ENCODE measurements at regions not wholly inside any gene's neighbourhood (a gene's known extent, or its start where the extent isn't known, plus 50 kb on each side); places are given as distances from the start of the nearest gene placed in this dataset.
"Not testable (repeated sequence)": the region's sequence is repeated elsewhere in the genome, so short reads cannot be mapped to it uniquely, and the experiment has no call there.

DNA sequence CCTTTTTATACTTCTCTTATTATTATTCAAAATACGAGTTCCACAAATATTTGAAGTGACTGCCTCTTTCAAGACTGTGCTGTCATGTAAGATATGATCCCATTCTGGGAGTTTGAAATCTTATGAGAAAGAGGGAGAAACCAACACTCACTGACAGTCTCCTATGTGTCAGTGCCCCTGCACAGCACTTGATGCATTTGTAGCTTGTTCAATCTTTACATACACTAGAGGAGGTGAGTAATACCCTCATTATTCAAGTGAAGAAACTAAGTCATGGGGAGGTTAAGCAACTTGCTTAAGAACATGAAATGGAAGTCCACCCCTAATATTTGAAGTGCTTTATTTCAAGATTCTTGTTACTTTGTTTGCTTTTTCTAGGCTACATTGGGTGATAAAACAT, 459.5 kb upstream of the FANCL start:
- no peak for DNase-seq (ENCODE audit: insufficient read length, low spot score, missing footprints)
- Histone ChIP-seq H2AFZ (ENCODE audit: low read length) (no peak overlapping the region), H3K9me3 (ENCODE audit: low read depth, low read length) (no peaks in the 10 kb centered on the region), H3K27me3 (ENCODE audit: insufficient read depth, low read length) (no peaks in the 10 kb centered on the region), H3K4me2 (ENCODE audit: insufficient read depth, low read length) (no peak overlapping the region), H3K79me2 (ENCODE audit: insufficient read depth, low read length) (no peaks in the 10 kb centered on the region), H3K4me3 (ENCODE audit: insufficient read depth, low read length) (no peak overlapping the region), H4K20me1 (ENCODE audit: insufficient read depth, low read length) (no peaks in the 10 kb centered on the region), H3K27ac (ENCODE audit: low read depth, low read length) (no peak overlapping the region), H3K4me1 (ENCODE audit: insufficient read depth, low read length) (no peaks in the 10 kb centered on the region), H3K36me3 (ENCODE audit: insufficient read depth, low read length) (no peaks in the 10 kb centered on the region)
- TF ChIP-seq, protein P1, sequence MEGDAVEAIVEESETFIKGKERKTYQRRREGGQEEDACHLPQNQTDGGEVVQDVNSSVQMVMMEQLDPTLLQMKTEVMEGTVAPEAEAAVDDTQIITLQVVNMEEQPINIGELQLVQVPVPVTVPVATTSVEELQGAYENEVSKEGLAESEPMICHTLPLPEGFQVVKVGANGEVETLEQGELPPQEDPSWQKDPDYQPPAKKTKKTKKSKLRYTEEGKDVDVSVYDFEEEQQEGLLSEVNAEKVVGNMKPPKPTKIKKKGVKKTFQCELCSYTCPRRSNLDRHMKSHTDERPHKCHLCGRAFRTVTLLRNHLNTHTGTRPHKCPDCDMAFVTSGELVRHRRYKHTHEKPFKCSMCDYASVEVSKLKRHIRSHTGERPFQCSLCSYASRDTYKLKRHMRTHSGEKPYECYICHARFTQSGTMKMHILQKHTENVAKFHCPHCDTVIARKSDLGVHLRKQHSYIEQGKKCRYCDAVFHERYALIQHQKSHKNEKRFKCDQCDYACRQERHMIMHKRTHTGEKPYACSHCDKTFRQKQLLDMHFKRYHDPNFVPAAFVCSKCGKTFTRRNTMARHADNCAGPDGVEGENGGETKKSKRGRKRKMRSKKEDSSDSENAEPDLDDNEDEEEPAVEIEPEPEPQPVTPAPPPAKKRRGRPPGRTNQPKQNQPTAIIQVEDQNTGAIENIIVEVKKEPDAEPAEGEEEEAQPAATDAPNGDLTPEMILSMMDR (IDR thresholded peaks at IDR 0.05; ENCODE audit: extremely low read depth, low read depth, low read length), result no peak

- Histone ChIP-seq H3K27me3 (ENCODE audit: insufficient read depth, low read length) (no peaks in the 10 kb centered on the region), H3K4me1 (ENCODE audit: insufficient read depth, low read length) (no peaks in the 10 kb centered on the region), H3K36me3 (ENCODE audit: insufficient read depth, low read length) (no peaks in the 10 kb centered on the region), H3K4me3 (ENCODE audit: insufficient read depth, low read length) (no peak overlapping the region), H3K79me2 (ENCODE audit: insufficient read depth, low read length) (no peaks in the 10 kb centered on the region), H3K27ac (ENCODE audit: low read depth, low read length) (no peak overlapping the region), H3K9me3 (ENCODE audit: low read depth, low read length) (no peaks in the 10 kb centered on the region), H3K4me2 (ENCODE audit: insufficient read depth, low read length) (no peak overlapping the region), H2AFZ (ENCODE audit: low read length) (no peak overlapping the region), H4K20me1 (ENCODE audit: insufficient read depth, low read length) (no peaks in the 10 kb centered on the region)
- no peak for DNase-seq (ENCODE audit: insufficient read length, low spot score, missing footprints)
- TF ChIP-seq, protein P1 (IDR thresholded peaks at IDR 0.05; ENCODE audit: extremely low read depth, low read depth, low read length), result no peak
Observed at GRCh38 chr2:58699411-58699810, 458.3 kb upstream of the FANCL start.

DNA sequence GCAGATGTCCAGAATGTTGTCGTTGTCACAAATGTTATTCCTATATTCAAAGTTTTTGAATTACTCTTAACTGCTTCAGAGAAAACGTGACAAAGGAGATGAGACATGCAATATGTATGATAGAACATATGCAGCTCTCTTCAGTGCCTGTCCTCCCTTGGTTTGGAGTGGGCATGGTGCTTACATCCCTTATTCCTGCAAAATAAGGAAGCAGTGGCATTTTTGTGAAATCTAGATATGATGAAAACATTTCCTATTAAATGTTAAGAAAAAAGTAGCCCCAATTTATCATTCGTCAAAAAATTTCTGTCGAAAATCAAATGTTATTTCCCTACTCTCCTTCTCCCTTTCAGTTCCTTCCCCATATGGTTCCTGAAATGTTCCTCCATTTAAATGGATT, 457.5 kb upstream of the FANCL start:
- no peak for DNase-seq (ENCODE audit: insufficient read length, low spot score, missing footprints)
- H4K20me1 ChIP-seq (ENCODE audit: insufficient read depth, low read length), result no peaks in the 10 kb centered on the region
- no peak overlapping the region for H3K4me2 ChIP-seq (ENCODE audit: insufficient read depth, low read length)
- H2AFZ ChIP-seq (ENCODE audit: low read length), result no peak overlapping the region
- no peak overlapping the region for H3K4me3 ChIP-seq (ENCODE audit: insufficient read depth, low read length)
- H3K79me2 ChIP-seq (ENCODE audit: insufficient read depth, low read length), result no peaks in the 10 kb centered on the region
- no peak overlapping the region for H3K27ac ChIP-seq (ENCODE audit: low read depth, low read length)
- no peaks in the 10 kb centered on the region for H3K36me3 ChIP-seq (ENCODE audit: insufficient read depth, low read length)
- TF ChIP-seq, protein P1 (IDR thresholded peaks at IDR 0.05; ENCODE audit: extremely low read depth, low read depth, low read length), result no peak
- H3K4me1 ChIP-seq (ENCODE audit: insufficient read depth, low read length), result no peaks in the 10 kb centered on the region
- no peaks in the 10 kb centered on the region for H3K27me3 ChIP-seq (ENCODE audit: insufficient read depth, low read length)
- H3K9me3 ChIP-seq (ENCODE audit: low read depth, low read length), result no peaks in the 10 kb centered on the region

DNA sequence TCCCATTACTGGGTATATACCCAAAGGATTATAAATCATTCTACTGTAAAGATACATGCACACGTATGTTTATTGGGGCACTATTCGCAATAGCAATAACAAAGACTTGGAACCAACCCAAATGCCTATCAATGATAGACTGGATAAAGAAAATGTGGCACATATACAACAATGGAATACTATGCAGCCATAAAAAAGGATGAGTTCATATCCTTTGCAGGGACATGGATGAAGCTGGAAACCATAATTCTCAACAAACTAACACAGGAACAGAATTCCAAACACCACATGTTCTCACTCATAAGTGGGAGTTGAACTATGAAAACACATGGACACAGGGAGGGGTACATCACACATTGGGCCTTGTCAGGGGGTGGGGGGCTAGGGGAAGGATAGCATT, 453.0 kb upstream of the FANCL start:
- H3K79me2 ChIP-seq (ENCODE audit: insufficient read depth, low read length), result not testable (repeated sequence)

DNA sequence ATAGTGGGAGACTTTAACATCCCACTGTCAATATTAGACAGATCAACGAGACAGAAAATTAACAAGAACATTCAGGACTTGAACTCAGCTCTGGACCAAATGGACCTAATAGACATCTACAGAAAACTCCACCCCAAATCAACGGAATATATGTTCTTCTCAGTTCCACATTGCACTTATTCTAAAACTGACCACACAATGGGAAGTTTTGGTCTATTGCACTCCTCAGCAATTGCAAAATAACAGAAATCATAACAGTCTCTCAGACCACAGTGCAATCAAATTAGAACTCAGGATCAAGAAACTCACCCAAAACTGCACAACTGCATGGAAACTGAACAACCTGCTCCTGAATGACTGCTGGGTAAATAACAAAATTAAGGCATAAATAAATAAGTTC, 449.9 kb upstream of the FANCL start:
- not testable (repeated sequence) for H3K79me2 ChIP-seq (ENCODE audit: insufficient read depth, low read length); H3K27me3 ChIP-seq (ENCODE audit: insufficient read depth, low read length); H2AFZ ChIP-seq (ENCODE audit: low read length)

More for the DNA sequence above, 453.0 kb upstream of the FANCL start:
- H4K20me1 ChIP-seq (ENCODE audit: insufficient read depth, low read length); H3K9me3 ChIP-seq (ENCODE audit: low read depth, low read length); H3K27me3 ChIP-seq (ENCODE audit: insufficient read depth, low read length); H3K4me1 ChIP-seq (ENCODE audit: insufficient read depth, low read length); H3K27ac ChIP-seq (ENCODE audit: low read depth, low read length); H3K36me3 ChIP-seq (ENCODE audit: insufficient read depth, low read length); H2AFZ ChIP-seq (ENCODE audit: low read length); H3K4me3 ChIP-seq (ENCODE audit: insufficient read depth, low read length); DNase-seq (ENCODE audit: insufficient read length, low spot score, missing footprints); H3K4me2 ChIP-seq (ENCODE audit: insufficient read depth, low read length): not testable (repeated sequence)

More for the DNA sequence above, 449.9 kb upstream of the FANCL start:
- not testable (repeated sequence) for H3K4me2 ChIP-seq (ENCODE audit: insufficient read depth, low read length); H3K4me3 ChIP-seq (ENCODE audit: insufficient read depth, low read length); DNase-seq (ENCODE audit: insufficient read length, low spot score, missing footprints); H3K9me3 ChIP-seq (ENCODE audit: low read depth, low read length); H3K4me1 ChIP-seq (ENCODE audit: insufficient read depth, low read length); H3K36me3 ChIP-seq (ENCODE audit: insufficient read depth, low read length); H4K20me1 ChIP-seq (ENCODE audit: insufficient read depth, low read length); H3K27ac ChIP-seq (ENCODE audit: low read depth, low read length)

Measured in osteoblast (primary cell).